Progenitor cell of endocrine pancreas (in vitro differentiated cells): ENCODE measurements at regions not wholly inside any gene's neighbourhood (a gene's known extent, or its start where the extent isn't known, plus 50 kb on each side); places are given as distances from the start of the nearest gene placed in this dataset.

Experiments used
- DNase-seq: peaks from one replicate; pipeline ENCODE4 v3.0.0; 2021; ENCODE audit warnings: low spot score; ENCODE audit not compliant: unreplicated experiment
- H3K27ac Mint-ChIP-seq: 2 replicates; pipeline ENCODE4 v1.8.0; 2021; ENCODE audit warnings: mild to moderate bottlenecking, moderate library complexity, mixed read lengths
- H3K27me3 Mint-ChIP-seq: 2 replicates; pipeline ENCODE4 v1.8.0; 2021; ENCODE audit warnings: mixed read lengths
- H3K36me3 Mint-ChIP-seq: 2 replicates; pipeline ENCODE4 v1.8.0; 2022; ENCODE audit warnings: mixed read lengths; ENCODE audit not compliant: insufficient read depth
- H3K4me1 Mint-ChIP-seq: 2 replicates; pipeline ENCODE4 v1.8.0; 2021; ENCODE audit warnings: low read depth, mixed read lengths
- H3K4me3 Mint-ChIP-seq: 2 replicates; pipeline ENCODE4 v1.8.0; 2021; ENCODE audit warnings: low read depth, mild to moderate bottlenecking, moderate library complexity, mixed read lengths
- H3K9me3 Mint-ChIP-seq: 2 replicates; pipeline ENCODE4 v1.8.0; 2021; ENCODE audit warnings: low read depth, mixed read lengths
- TF ChIP-seq, protein P1 (sequence below): fragments of 200-600 bp; sonication (generic); IDR thresholded peaks from one replicate; pipeline ENCODE4 v1.5.0; 2021; ENCODE audit warnings: antibody characterized with exemption, mild to moderate bottlenecking; ENCODE audit not compliant: unreplicated experiment

DNA sequence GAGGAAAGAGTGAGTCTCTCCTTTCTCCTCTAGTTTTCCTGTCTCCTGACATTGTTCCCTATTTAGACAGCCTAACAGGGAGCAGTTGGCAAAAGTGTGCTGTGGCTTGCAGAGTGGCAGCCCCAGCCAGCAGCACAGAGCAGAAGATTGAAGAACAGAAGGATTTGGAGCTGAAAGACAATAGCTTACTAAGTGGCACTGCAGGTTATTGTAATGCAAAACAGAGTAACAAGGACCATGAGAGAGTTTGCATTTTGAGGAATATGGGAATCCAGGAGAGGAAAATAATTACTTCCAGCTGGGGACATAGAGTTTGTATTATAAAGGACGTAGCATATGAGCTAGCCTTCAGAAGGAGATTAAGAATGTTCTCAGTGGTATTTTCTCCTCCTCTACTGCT, 342.4 kb downstream of the AKAIN1 start:
- Mint-ChIP-seq H3K4me1 (no peaks in the 10 kb centered on the region), H3K36me3 (no peaks in the 10 kb centered on the region), H3K4me3 (no peak overlapping the region), H3K27ac (no peak overlapping the region), H3K9me3 (no peaks in the 10 kb centered on the region), H3K27me3 (no peaks in the 10 kb centered on the region)
- no peak for DNase-seq
- TF ChIP-seq, protein P1, sequence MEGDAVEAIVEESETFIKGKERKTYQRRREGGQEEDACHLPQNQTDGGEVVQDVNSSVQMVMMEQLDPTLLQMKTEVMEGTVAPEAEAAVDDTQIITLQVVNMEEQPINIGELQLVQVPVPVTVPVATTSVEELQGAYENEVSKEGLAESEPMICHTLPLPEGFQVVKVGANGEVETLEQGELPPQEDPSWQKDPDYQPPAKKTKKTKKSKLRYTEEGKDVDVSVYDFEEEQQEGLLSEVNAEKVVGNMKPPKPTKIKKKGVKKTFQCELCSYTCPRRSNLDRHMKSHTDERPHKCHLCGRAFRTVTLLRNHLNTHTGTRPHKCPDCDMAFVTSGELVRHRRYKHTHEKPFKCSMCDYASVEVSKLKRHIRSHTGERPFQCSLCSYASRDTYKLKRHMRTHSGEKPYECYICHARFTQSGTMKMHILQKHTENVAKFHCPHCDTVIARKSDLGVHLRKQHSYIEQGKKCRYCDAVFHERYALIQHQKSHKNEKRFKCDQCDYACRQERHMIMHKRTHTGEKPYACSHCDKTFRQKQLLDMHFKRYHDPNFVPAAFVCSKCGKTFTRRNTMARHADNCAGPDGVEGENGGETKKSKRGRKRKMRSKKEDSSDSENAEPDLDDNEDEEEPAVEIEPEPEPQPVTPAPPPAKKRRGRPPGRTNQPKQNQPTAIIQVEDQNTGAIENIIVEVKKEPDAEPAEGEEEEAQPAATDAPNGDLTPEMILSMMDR: no peak

DNA sequence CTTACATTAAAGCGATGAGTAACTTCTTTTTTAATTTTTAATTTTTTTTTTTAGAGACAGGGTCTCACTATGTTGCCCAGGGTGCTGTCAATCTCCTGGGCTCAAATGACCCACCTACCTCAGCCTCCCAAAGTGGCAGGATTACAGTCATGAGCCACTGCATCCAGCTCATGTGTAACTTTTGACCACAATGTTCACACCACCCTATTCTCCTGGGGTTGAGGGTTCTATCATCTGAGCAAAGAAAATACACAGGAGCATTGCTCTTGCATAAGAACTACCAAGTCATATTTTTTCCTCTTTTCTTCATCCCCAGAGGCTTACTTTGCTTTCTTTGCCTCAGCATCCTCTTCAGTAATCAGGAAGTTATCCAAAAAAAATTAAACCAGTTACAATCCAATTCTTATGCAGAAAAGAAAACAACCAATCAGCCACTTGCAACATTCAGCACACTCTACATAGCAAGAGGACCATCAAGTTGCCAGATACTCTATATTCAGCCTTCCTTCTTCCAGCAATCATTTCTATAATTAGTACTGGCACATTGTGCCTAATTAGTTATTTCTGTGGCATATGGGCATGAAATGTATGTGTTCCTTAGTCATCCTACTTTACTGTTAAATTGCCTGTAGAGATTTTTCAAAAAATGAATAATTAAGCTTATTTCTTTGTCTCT, 345.6 kb downstream of the AKAIN1 start:
- no peaks in the 10 kb centered on the region for H3K9me3 Mint-ChIP-seq
- H3K27me3 Mint-ChIP-seq: no peaks in the 10 kb centered on the region
- no peak overlapping the region for H3K27ac Mint-ChIP-seq
- H3K4me1 Mint-ChIP-seq: no peaks in the 10 kb centered on the region
- TF ChIP-seq, protein P1: no peak
- no peak overlapping the region for H3K4me3 Mint-ChIP-seq
- no peaks in the 10 kb centered on the region for H3K36me3 Mint-ChIP-seq
- no peak for DNase-seq

DNA sequence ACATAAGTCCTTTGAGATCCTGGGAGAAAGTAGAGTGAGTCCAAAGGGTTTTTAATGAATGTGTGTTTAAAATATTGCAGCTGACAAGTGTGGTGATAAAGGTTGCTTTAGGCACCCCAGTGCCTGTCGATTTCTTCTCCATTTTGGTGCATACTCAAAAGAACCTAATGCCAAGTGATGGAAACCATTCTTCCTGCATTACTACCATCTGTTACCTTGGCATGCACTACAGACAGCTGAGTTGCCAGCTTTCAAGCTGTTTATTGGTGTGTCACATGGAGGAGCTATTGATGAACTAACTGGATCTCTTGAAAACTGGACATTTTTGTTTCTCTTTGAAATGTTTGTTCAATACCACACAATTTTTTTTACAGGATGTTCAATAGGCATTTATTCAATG, 350.0 kb downstream of the AKAIN1 start:
- no peaks in the 10 kb centered on the region for H3K36me3 Mint-ChIP-seq
- H3K27me3 Mint-ChIP-seq: no peaks in the 10 kb centered on the region
- no peak overlapping the region for H3K27ac Mint-ChIP-seq
- DNase-seq: no peak
- TF ChIP-seq, protein P1: no peak
- H3K9me3 Mint-ChIP-seq: no peaks in the 10 kb centered on the region
- H3K4me3 Mint-ChIP-seq: no peak overlapping the region
- H3K4me1 Mint-ChIP-seq: no peaks in the 10 kb centered on the region

DNA sequence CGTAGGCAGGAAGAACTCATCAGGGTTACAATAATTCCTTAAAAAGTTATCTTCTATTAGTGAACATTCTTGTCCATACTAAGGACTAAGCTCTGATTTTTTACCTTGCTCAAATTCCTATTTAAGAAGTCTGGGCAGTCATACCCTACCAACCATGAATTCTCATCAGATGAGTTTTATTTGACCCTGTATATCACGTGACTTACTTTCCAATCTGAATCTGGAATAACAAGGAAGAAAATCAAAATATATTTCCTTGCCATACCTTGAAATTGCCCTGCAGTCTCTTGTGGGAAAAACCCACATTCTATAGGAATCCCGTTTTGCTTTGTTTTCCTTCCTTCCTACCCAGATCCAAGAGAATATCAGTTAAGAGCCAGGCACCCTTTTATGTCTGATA, 352.7 kb downstream of the AKAIN1 start:
- Mint-ChIP-seq H3K4me3 (no peak overlapping the region), H3K9me3 (no peaks in the 10 kb centered on the region), H3K27me3 (no peaks in the 10 kb centered on the region), H3K36me3 (no peaks in the 10 kb centered on the region), H3K27ac (no peak overlapping the region), H3K4me1 (no peaks in the 10 kb centered on the region)
- DNase-seq: no peak
- TF ChIP-seq, protein P1: no peak

DNA sequence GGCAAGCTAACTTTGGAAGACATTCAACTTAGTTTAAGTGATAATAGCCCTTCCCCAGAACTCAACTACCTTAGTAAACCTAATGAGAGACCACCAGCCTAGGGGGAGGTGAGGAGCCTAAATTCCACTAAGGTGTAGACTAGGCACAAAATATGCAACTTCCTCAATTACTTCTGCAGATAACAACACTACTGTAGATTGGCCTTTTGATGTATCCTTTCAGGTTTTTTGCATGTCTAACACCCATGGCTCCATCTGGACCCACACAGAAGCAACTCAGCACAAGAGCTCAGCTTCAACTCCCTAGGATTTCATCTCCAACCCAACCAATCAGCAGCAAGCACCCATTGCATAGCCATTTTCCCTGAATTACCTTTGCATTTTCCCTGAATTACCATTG, 353.3 kb downstream of the AKAIN1 start:
- H3K27me3 Mint-ChIP-seq: no peaks in the 10 kb centered on the region
- H3K4me1 Mint-ChIP-seq: peaks cover 3% of the 10 kb centered on the region
- no peaks in the 10 kb centered on the region for H3K9me3 Mint-ChIP-seq
- H3K36me3 Mint-ChIP-seq: no peaks in the 10 kb centered on the region
- no peak overlapping the region for H3K27ac Mint-ChIP-seq
- DNase-seq: no peak
- no peak overlapping the region for H3K4me3 Mint-ChIP-seq
- TF ChIP-seq, protein P1: no peak
